ENCODE measurements at regions not wholly inside any gene's neighbourhood (a gene's known extent, or its start where the extent isn't known, plus 50 kb on each side); places are given as distances from the start of the nearest gene placed in this dataset.

DNA sequence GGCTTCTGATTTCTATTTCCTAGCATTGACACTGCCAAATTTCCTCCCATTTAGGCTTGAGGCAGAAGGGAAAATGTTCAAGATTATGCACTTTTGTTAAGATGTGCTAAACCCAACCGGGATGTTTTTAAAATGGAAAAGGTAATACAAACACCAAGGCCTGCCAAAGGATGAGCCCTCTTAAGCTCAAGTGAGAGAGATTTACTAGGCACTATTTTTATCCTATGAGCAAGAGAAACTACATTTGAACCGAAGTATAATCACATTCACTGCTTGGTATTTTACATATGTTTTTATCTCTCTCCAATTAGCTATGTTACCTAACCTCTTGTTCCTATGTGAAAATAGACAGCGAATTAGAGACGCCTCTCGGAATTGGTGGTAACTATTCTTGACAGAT lies 295.8 kb downstream of the GABRB3 start:
- DNase-seq (ENCODE audit: low read depth in 3 of 3): no peak

DNA sequence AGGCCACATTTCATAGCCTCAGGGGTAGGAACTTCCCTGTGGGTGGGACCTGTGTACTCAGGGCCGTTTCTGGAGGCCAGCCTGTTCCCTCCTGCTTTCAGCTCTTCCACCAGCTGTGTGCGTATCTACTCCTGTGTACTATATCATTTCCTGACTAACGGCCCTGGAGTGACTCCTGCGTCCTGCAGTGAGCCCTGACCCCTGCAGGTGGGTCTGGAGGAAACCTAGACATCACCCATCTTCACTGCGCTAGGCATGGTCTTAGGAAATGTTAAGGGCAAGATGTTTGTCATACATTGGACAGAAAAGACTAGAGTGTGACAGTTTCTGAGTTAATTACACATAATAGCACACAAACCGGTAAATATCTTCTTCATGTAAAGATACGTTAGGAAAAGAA lies 297.3 kb downstream of the GABRB3 start:
- no peak for DNase-seq (ENCODE audit: low read depth in 3 of 3)

DNA sequence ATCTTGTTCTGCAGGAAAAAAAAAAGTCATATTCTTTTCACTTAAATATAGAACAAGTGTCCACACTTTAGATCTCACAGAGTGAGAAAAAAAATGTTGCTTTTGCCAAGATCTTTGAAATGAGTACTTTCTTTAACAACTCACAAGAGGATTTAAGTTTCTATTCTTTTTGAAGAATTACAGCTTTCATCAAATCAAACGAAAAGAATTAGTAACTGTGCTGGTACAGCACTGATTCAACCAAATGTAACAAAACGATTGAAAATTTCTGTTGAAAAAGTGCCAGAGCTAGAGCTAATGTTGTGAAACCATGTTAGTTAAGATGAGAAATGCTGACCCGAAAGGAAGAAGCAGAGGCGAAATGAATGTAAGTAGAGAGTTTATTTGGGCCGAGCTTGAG lies 300.2 kb downstream of the GABRB3 start:
- no peak for DNase-seq (ENCODE audit: low read depth in 3 of 3)

DNA sequence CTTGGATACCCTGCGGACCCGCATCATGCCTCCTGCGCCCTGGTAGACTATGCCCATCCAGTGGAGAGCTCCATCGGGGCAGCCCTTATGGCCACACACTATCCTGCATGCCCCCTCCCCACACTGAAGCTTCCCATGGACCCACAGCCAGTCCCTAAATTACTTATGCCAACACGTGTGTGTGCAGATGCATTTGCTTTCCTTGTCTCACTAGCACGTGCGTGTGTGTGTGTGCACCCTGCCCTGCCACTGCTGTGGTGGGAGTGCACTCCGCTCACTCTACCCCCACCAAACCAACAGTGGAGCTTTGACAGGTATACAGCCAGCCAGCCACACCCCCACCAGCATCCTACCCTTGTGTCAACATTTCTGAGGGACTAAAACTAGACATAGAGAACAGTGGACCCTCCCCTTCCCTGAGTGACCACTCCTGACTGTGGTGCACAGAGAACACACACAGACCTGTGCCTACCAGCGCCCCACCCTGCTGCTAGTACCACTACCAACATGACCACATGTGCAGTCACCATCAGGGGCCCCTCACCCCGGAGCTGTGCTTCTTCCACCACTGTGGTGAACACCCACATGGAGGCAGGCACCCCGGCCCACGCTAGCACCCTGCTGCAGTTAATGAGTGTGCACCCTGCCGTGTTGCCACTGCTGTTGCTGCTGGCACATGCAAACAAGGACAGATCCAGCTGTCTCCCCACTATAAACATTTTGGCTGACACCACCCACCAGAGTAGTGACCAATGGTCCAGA lies 310.8 kb downstream of the GABRB3 start:
- no peak for DNase-seq (ENCODE audit: low read depth in 3 of 3)

DNA sequence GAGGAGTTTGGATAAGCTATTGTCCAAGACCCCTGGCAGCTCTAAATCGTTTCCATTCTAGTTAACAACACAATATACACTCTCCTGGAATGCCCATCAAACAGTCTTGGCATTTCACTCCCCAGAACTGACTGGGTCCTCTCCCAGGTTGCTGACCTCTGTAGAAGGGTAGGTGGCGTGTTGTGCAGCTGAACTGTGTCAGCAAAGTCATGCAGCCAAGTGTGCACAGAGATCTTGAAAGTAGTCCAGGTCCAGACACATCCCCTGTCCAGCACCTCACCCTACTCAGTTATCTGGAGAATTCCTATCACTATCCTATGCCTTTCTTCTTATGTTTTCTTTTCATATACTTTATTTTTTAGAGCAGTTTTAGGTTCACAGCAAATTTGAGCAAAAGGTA lies 312.7 kb downstream of the GABRB3 start:
- DNase-seq (ENCODE audit: low read depth in 3 of 3): no peak

DNA sequence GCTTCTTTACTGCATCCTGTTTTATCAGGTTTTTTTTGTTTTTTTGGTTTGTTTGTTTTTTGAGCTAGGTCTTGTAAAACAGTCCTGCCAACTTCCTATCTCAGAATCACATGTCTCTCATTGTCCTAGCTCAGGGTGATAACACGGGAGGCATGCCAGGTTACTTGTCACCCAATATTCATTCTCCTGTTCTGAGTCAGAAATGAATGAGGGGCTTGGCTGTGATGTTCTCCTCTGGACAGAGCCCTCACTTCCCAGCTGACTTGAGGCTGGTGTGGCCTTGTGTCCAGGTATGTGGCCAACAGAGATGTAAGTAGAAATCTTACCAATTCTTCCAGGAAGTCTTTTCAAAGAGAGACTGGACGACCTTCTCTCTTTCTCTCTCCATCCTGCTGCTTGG lies 317.0 kb downstream of the GABRB3 start:
- DNase-seq (ENCODE audit: low read depth in 3 of 3): no peak

DNA sequence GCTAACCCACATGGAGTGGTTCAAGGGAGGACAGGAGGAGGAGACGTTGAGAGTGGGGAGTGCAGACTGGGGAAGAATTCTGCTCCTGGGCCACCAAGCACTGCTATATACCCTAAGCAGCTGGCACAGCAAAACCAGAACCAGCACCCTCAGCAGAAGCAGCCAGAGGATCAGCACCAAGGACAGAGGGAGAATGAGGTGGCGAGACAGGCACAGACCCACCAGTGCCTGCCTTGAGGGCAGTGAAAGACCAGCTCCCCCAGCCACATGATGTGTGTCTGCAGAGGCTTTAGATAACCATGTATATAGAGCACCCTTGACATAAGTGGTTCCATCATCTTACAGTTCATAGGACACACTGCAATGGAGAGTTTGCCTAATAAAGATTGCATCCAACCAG lies 319.0 kb downstream of the GABRB3 start:
- no peak for DNase-seq (ENCODE audit: low read depth in 3 of 3)

DNA sequence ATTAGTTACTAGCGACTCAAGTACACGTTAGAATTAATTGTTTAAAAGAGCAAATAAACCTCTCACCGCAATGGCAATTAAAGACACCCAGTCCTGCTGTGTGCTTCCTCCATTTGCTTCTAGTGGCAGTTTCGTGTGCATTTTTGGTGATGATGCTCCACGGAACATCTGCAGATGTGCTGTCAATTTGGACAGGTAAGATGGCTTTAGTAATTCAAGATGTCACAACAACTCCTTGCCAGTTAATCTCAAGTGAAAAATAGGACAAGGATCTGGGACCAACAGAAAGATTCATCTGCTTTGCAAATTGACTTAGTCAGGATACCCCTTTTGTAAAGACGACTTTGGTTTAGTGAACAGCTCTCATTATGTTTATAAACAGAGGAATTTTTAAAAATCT lies 320.9 kb downstream of the GABRB3 start:
- DNase-seq (ENCODE audit: low read depth in 3 of 3): no peak

DNA sequence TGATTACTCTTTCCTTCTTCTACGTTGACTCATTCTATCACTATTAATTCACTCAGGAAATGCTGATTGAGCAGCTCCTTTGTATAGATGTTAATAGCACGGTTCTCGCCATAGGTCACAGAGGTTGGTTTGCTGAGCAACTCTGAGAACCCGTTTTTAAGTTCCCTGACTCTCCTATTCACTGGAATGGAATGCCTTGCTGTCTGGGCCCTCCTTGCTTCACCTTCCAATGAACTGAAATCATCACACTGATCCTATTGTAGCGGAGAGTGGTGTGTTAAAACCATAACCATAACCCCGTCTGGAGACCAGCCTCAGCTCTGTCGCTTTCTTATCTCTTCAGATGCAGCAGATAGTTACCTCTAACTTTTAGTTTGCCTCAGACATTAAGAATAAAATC lies 323.6 kb downstream of the GABRB3 start:
- DNase-seq (ENCODE audit: low read depth in 3 of 3): no peak

DNA sequence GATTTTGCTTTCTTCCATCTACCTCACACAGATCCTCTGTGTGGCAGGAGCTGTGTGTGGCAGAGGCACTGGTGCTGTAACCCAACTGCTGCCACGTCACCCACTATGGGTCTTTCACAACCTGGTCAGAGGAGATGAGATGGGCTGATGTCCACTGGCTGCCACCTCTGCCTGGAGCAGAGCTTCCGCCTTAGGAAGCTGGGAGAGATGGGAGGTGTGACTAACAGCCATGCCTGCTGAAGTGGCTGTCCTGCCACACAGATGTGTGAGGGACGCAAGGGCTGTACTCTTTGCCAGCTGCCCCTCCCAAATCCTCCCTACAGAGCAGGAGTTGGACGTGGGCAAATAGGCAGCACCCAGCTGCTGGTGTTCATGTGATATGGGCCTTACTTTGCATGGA lies 329.5 kb downstream of the GABRB3 start:
- DNase-seq (ENCODE audit: low read depth in 3 of 3): no peak

DNA sequence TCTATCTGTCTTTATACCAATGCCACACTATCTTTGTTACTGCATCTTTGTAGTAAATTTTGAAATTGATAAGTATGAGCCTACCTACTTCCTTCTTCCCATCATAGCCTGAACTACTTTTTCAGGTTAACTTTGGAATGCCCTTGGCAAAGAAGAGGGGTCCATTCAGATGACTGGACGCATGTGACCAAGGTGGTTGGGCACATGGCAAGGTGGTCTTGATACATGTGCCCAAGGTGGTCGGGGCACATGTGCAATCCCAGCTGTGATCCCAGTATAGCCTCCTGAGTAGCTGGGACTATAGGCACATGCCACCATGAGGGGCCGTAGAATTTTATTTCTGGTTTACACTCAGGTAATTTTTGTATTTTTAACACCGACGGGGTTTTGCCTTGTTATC lies 330.2 kb downstream of the GABRB3 start:
- DNase-seq (ENCODE audit: low read depth in 3 of 3): no peak

DNA sequence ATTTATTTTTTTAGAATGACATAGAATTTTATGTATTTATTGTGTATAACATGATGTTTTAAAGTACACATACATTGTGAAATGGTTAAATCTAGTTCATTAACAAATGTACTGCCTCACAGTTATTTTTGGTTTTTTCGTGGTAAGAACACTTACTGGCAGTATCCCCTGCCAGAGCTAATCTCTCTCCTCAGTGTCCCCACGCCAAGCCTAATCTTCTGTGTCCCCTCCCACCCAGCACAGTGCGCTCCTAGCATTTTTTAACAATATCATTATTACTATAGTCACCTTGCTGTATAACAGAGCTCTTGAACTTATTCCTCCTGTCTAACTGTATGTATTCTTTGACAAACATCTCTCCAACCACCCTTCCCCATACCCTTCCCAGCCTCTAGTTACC lies 333.2 kb downstream of the GABRB3 start:
- no peak for DNase-seq (ENCODE audit: low read depth in 3 of 3)

DNA sequence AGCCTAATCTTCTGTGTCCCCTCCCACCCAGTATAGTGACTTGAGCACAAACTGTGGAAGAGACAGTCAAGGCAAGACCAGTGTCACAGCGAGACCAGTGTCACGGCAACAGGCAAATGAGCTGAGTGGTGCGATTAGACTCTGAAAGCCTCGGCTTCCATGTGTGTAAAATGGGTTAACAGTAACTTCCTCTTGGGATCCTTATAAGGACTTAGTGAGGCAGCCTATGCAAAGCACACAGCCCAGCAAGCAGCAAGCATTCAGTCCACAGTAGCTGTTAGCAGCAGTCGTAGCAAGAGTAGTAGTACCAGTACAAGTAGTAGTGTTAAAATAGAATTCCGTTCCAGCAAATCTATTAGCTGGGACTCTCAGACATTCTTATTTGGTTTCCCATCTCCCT lies 334.1 kb downstream of the GABRB3 start:
- no peak for DNase-seq (ENCODE audit: low read depth in 3 of 3)

DNA sequence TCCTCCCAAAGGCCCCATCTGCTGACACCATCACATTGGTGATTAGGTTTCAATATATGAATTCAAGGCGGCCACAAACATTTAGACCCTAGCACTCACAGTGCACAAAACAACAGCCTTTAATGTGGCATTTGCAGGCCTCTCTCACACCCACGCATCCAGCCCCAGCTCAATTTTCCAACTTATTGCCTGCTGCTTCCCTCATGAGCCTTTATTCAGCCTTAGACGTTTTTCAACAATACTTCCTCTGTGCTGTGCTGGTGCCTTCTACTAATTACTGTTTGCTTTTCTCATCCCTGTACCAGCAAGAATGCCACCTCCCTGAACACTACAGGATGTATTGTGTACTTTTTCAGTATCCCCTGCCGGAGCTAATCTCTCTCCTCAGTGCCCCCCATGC lies 334.6 kb downstream of the GABRB3 start:
- DNase-seq (ENCODE audit: low read depth in 3 of 3): no peak

DNA sequence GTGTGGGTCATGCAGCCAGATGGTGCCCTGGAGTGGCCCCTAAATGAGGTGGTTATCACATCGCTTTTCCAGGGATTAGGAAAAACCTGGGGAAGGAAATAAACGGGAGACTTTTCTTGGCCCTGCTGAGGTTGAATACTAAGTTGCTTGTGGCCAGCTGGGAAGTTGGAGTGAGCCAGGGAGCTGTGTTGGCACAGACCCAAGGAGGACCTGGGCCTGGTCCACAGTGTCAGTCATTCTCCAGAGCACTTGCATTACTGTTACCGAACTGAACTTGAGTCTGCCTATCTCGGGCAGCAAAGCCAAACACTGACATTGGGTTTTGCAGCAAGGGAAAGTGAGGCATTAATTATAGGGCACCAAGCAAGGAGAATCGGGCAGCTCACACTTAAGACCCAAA lies 339.0 kb downstream of the GABRB3 start:
- no peak for DNase-seq (ENCODE audit: low read depth in 3 of 3)

DNA sequence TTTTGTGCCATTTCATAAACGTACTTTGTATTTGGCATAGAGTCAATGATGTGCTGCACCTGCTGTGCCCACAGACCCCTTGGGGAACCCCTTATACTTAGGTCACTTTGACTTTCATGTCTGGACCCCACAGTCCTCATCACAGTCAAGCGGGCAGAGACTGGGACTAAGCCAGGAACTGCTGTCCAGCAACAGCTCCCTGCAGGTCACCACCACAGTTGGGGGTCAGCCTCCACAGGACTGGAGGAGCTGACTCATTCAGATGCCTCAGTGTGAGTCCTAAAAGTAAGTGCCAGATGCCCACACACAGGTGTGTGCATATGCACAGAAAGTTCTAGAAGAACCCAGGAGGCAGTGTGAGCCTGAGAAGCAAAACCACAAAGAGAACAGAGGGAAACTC lies 339.8 kb downstream of the GABRB3 start:
- no peak for DNase-seq (ENCODE audit: low read depth in 3 of 3)

DNA sequence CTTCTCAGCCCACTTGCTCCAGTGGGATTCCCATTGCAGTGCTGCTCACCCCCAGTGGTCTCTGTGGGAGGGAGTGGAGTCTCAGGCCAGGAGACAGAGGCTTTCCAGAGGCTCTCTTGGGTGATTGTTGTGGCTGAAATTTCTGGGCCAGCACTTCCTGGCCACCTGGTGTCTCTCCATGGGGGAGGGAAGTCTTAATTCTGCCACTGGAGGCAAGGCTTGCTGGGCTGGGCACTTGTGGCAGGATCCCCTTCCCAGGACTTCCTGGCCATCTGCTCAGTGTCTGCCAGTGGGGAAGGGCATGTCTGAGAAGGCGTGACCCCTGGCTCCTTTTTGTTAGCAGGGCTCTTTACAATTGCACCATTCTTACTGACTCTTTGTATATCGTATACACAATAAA lies 351.8 kb downstream of the GABRB3 start:
- no peak for DNase-seq (ENCODE audit: low read depth in 3 of 3)

DNA sequence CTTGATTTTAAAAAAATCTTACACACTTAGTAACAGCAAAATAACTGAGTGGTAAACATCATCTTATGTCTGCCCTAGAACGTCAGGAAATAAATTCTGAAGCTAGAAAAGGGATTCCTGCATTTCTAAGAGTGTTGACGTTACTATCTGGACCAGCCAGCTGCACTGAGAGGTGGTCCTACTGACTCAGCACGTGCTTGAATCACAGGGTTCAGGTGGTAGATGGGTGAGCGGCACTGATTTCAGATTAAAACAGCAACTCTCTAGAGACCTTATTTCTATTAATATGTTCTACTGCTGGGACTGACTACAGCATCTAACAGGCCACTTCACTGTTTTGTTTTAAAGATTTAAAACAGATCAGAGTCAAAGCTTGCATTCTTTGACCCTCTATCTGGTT lies 377.2 kb downstream of the GABRB3 start:
- no peak for DNase-seq (ENCODE audit: low read depth in 3 of 3)

DNA sequence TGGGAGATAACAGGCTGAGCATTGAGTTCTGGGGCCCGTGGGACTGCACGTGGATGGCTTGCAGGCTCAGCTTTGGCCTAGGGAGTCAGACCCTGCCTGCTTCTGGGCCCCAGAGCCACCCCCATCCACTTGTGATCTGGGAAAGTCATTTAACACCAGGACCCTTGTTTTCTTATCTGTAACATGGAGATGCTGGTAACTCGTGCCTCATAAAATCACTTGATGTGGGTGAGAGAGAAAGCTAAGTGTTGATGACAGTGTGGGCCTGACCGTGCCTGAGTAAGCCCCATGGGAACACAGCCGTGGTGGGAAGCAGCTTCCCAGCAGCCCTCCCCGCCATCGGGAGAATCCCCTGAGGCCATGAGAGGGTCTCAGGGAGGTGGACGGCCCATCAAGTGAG lies 378.1 kb downstream of the GABRB3 start:
- DNase-seq (ENCODE audit: low read depth in 3 of 3): no peak

DNA sequence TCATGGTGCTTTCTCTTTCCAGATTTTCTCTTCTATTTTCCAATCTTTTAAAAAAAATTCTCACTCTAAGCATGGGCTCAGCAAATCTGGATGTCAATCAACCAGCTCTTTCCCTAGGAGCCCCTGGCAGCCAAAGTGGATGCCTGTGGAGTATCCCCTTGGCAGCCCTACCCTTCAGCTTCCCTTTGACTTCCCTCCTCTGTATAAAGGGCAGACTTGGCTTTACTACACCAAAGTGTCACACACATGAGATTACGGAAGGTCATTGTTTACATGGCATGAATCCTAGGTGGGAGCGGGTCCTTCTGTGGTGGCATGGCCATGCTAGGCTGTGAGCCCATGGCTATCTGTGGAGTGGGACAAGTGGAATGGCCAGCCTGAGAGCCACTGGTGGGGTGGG lies 379.9 kb downstream of the GABRB3 start:
- no peak for DNase-seq (ENCODE audit: low read depth in 3 of 3)

DNA sequence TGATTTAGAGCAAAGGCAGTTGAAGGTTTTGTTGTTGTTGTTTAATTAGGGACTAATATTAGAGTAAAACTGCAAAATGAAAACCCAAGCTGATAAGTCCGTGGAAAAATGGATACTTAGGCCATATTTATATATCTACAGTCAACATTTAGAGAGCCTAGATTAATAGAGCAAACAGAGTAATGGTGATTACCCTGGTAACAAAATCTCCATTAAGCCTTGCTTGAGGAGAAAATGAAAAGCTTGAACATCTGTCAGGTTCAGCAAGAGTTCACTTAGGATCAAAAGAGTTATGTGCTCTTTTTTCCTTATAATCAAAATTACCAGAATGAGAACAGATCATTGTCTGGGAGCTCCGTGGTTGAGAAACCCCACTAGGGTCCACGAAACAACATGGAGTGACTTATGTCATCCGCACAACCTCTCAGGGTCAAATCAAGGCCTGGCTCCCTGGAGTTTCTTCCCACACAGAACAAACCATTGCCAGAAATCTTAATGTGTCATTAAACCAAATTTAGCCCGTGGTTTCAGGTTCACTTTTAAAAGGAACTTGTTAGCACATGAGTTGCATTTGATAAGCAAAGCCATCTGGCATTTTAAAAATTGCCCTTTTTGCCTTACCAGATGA lies 381.2 kb downstream of the GABRB3 start:
- no peak for DNase-seq (ENCODE audit: low read depth in 3 of 3)

DNA sequence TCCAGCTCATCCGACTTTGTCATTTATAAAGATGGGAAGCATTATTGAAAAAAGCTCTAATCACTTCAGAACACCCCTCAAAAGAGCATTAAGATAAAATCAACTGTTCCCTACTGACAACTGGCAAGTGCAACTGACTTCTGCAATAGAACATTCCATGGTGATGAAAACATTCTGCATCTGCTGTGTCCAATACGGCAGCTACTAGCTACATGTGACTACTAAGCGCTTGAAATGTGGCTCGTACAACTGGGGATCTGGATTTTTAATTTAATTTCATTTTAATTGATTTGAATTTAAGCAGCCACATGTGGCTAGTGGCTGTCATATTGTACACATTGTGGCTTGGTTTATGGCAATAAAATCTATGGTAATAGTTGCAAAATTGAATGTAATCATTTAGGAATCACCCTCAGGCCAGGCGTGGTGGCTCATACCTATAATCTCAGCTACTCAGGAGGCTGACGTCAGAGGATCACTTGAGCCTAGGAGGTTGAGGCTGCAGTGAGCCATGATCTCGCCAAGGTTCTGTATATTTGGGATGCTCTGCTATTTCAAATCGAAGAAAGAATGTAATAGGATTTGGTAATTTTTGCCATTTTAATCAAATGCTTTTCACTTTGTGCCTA lies 390.3 kb downstream of the GABRB3 start:
- DNase-seq (ENCODE audit: low read depth in 3 of 3): no peak

DNA sequence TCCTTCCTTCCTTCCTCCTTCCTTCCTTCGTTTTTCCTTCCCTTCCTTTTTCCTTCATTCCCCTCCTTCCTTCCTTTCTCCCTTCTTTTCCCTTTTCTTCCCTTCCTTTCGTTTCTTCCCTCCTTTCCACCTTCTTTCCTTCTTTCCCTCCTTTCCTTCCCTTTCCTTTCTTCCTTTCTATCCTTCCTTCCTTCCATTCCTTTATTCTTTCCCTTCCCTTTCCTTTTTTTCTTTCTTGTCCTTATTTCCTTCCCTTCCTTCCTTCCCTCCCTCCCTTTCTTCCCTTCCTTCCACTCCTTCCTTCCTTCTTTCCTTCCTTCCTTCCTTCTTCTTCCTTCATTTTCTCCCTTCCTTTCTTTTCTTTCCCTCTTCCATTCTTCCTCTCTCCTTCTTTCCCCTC lies 394.6 kb downstream of the GABRB3 start:
- DNase-seq (ENCODE audit: low read depth in 3 of 3): no peak
